HG02642 (cell line): ENCODE measurements at regions not wholly inside any gene's neighbourhood (a gene's known extent, or its start where the extent isn't known, plus 50 kb on each side); places are given as distances from the start of the nearest gene placed in this dataset.
"Not testable (repeated sequence)": the region's sequence is repeated elsewhere in the genome, so short reads cannot be mapped to it uniquely, and the experiment has no call there.

Source experiments
- ATAC-seq: cut with Tn5 transposase; IDR thresholded peaks from one replicate; pipeline ENCODE4 v1.9.1; 2021; ENCODE audit warnings: mild to moderate bottlenecking; ENCODE audit not compliant: unreplicated experiment, poor library complexity

- ATAC-seq: no peak
Measured at GRCh38 chr1:219324629-219325367, 151.1 kb downstream of the LYPLAL1 start.

- ATAC-seq: no peak
Measured at GRCh38 chr1:219324171-219324570, 150.5 kb downstream of the LYPLAL1 start.

GRCh38 chr1:219323426-219323825 is 149.7 kb downstream of the LYPLAL1 start:
- ATAC-seq: no peak

- ATAC-seq: no peak
Measured at GRCh38 chr1:219322766-219323165, 149.1 kb downstream of the LYPLAL1 start.

GRCh38 chr1:219320563-219320962 is 146.9 kb downstream of the LYPLAL1 start:
- ATAC-seq: not testable (repeated sequence)

- no peak for ATAC-seq
Measured at GRCh38 chr1:219318826-219319225, 145.1 kb downstream of the LYPLAL1 start.

GRCh38 chr1:219317762-219318353 is 144.2 kb downstream of the LYPLAL1 start:
- peak; percentile 62 for ATAC-seq

GRCh38 chr1:219316066-219316465 is 142.4 kb downstream of the LYPLAL1 start:
- ATAC-seq: no peak

GRCh38 chr1:219313961-219314360 is 140.3 kb downstream of the LYPLAL1 start:
- no peak for ATAC-seq

- no peak for ATAC-seq
Measured at GRCh38 chr1:219312967-219313366, 139.3 kb downstream of the LYPLAL1 start.

- no peak for ATAC-seq
Measured at GRCh38 chr1:219310181-219310728, 136.6 kb downstream of the LYPLAL1 start.

GRCh38 chr1:219308367-219308766 is 134.7 kb downstream of the LYPLAL1 start:
- no peak for ATAC-seq

- no peak for ATAC-seq
Measured at GRCh38 chr1:219304227-219305226, 130.8 kb downstream of the LYPLAL1 start.

GRCh38 chr1:219302697-219303096 is 129.0 kb downstream of the LYPLAL1 start:
- no peak for ATAC-seq

GRCh38 chr1:219299420-219299819 is 125.7 kb downstream of the LYPLAL1 start:
- ATAC-seq: no peak

GRCh38 chr1:219298571-219299148 is 125.0 kb downstream of the LYPLAL1 start:
- ATAC-seq: no peak

GRCh38 chr1:219296430-219297355 is 123.0 kb downstream of the LYPLAL1 start:
- ATAC-seq: no peak

GRCh38 chr1:219294251-219294650 is 120.6 kb downstream of the LYPLAL1 start:
- ATAC-seq: no peak

GRCh38 chr1:219293410-219293809 is 119.7 kb downstream of the LYPLAL1 start:
- ATAC-seq: no peak
